Body of pancreas (tissue), 4 donors: ENCODE measurements at regions not wholly inside any gene's neighbourhood (a gene's known extent, or its start where the extent isn't known, plus 50 kb on each side); places are given as distances from the start of the nearest gene placed in this dataset.

ENCODE experiments used
- CTCF ChIP-seq, 7 experiments: fragments of 450-650 bp in 4 of 7; fragments of 200-600 bp in 3 of 7; sonication (generic) in 3 of 7; IDR thresholded peaks; one replicate each; pipeline ENCODE4 v1.5.1; 2016 to 2019; ENCODE audit warnings: antibody characterized with exemption in 7 of 7
- POLR2A ChIP-seq, 3 donors: fragments of 450-650 bp; IDR thresholded peaks; one replicate each; pipeline ENCODE4 v1.6.1; 2016; ENCODE audit warnings: antibody characterized with exemption in 3 of 3, mild to moderate bottlenecking in 2 of 3

- TF ChIP-seq CTCF (IDR thresholded peaks at IDR 0.05), result no peak
- TF ChIP-seq POLR2A (IDR thresholded peaks at IDR 0.05), result peak; percentile 34 to 79 (median 78)
These were observed 141.0 kb upstream of the KCNJ18 start for GRCh38 chr17:21551081-21551881.
